Lower leg skin (tissue), 4 donors: ENCODE measurements at regions not wholly inside any gene's neighbourhood (a gene's known extent, or its start where the extent isn't known, plus 50 kb on each side); places are given as distances from the start of the nearest gene placed in this dataset.
"Not testable (repeated sequence)": the region's sequence is repeated elsewhere in the genome, so short reads cannot be mapped to it uniquely, and the experiment has no call there.

ENCODE experiments used
- DNase-seq, 2 donors: peaks; one replicate each; pipeline ENCODE4 v3.0.0-alpha.2; 2019; ENCODE audit warnings: low spot score in 2 of 2
- H3K4me3 ChIP-seq: fragments of 200-600 bp; sonication (generic); 2 replicates; pipeline ENCODE4 v1.5.1; 2017; ENCODE audit warnings: mild to moderate bottlenecking, low read depth; ENCODE audit not compliant: poor library complexity, severe bottlenecking
- CTCF ChIP-seq, 3 donors: fragments of 450-650 bp; IDR thresholded peaks; one replicate each; pipeline ENCODE4 v1.5.1; 2016; ENCODE audit warnings: antibody characterized with exemption in 3 of 3, mild to moderate bottlenecking in 3 of 3, moderate library complexity in 2 of 3
- POLR2A ChIP-seq, 2 donors: fragments of 450-650 bp; IDR thresholded peaks; one replicate each; pipeline ENCODE4 v1.6.1; 2016 to 2017; ENCODE audit warnings: antibody characterized with exemption in 2 of 2, mild to moderate bottlenecking in 1 of 2, moderate library complexity in 1 of 2
- WGBS, 2 donors: methylation state at CpG; one replicate each; pipeline ENCODE4 v1.1.5; 2018; 5-methylcytosine and 5-hydroxymethylcytosine counted together
- intact Hi-C: fragments of 100-400 bp; cut with DNase I; formaldehyde crosslinking; loops from one replicate; pipeline ENCODE4 v1.15.0; 2023; ENCODE audit warnings: low total_unique reads

- WGBS, 2 donors: 90 to 91% methylated on average over 5 of the region's 5 CpGs
- intact Hi-C loops: no loop called here
- TF ChIP-seq CTCF (IDR thresholded peaks at IDR 0.05) (no peak), POLR2A (IDR thresholded peaks at IDR 0.05) (no peak)
Observed at GRCh38 chr2:100745604-100746003, 74.3 kb upstream of the NPAS2 start.

GRCh38 chr2:100747551-100747950, 72.4 kb upstream of the NPAS2 start:
- H3K4me3 ChIP-seq: no peak overlapping the region
- no peak for TF ChIP-seq POLR2A (IDR thresholded peaks at IDR 0.05)
- no peak for TF ChIP-seq CTCF (IDR thresholded peaks at IDR 0.05)
- intact Hi-C loops: no loop called here
- DNase-seq: no peak
- 78 to 90% methylated on average over 2 of the region's 2 CpGs for WGBS, 2 donors

More at GRCh38 chr2:100745604-100746003, 74.3 kb upstream of the NPAS2 start:
- no peak overlapping the region for H3K4me3 ChIP-seq
- DNase-seq: no peak

- H3K4me3 ChIP-seq: no peak overlapping the region
- 71 to 75% methylated on average over 5 of the region's 5 CpGs for WGBS, 2 donors
- no peak for TF ChIP-seq CTCF (IDR thresholded peaks at IDR 0.05)
- TF ChIP-seq POLR2A (IDR thresholded peaks at IDR 0.05): no peak
- no peak for DNase-seq
- intact Hi-C loops: no loop called here
Observed at GRCh38 chr2:100747996-100748615, 71.8 kb upstream of the NPAS2 start.

GRCh38 chr2:100748673-100749072, 71.3 kb upstream of the NPAS2 start:
- no peak for TF ChIP-seq CTCF (IDR thresholded peaks at IDR 0.05)
- no peak for TF ChIP-seq POLR2A (IDR thresholded peaks at IDR 0.05)

GRCh38 chr2:100749771-100750542, 70.0 kb upstream of the NPAS2 start:
- TF ChIP-seq CTCF (IDR thresholded peaks at IDR 0.05) (no peak), POLR2A (IDR thresholded peaks at IDR 0.05) (no peak)
- DNase-seq: no peak
- no peak overlapping the region for H3K4me3 ChIP-seq
- 88 to 92% methylated on average over 4 of the region's 4 CpGs for WGBS, 2 donors
- intact Hi-C loops: no loop called here

More at GRCh38 chr2:100748673-100749072, 71.3 kb upstream of the NPAS2 start:
- no peak for DNase-seq
- H3K4me3 ChIP-seq: no peak overlapping the region
- intact Hi-C loops: no loop called here

- intact Hi-C loops, DNase-seq, H3K4me3 ChIP-seq: not testable (repeated sequence)
- 72 to 88% methylated on average over 5 of the region's 5 CpGs for WGBS, 2 donors
Observed at GRCh38 chr2:100751871-100752625, 67.9 kb upstream of the NPAS2 start.
